ENCODE measurements at regions not wholly inside any gene's neighbourhood (a gene's known extent, or its start where the extent isn't known, plus 50 kb on each side); places are given as distances from the start of the nearest gene placed in this dataset.

DNA sequence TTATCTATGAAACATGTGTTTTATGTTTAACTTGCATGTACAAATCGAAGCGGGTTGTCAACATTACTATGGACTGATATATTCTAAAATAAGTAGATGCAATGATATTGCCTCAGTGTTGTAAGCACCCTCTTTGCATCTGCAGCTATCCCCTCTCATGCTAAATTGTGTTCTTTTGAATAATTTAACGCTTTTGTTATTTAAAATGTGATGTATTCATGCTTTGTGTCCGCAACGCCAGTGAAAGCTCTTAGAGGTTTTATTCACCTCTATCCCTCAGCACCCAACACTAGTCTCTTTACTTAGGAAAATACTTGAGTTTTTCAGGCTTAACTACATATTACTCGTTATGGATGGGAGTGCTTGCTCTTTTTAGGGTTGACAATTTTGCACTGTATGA, 173.7 kb upstream of the ID4 start:
- TF ChIP-seq EZH2 (optimal IDR thresholded peaks at IDR 0.05; ENCODE audit: low read depth, low read length) (no peak), EZH2phosphoT487 (IDR thresholded peaks at IDR 0.05; ENCODE audit: low read length) (no peak)
- TF ChIP-seq, protein P1, sequence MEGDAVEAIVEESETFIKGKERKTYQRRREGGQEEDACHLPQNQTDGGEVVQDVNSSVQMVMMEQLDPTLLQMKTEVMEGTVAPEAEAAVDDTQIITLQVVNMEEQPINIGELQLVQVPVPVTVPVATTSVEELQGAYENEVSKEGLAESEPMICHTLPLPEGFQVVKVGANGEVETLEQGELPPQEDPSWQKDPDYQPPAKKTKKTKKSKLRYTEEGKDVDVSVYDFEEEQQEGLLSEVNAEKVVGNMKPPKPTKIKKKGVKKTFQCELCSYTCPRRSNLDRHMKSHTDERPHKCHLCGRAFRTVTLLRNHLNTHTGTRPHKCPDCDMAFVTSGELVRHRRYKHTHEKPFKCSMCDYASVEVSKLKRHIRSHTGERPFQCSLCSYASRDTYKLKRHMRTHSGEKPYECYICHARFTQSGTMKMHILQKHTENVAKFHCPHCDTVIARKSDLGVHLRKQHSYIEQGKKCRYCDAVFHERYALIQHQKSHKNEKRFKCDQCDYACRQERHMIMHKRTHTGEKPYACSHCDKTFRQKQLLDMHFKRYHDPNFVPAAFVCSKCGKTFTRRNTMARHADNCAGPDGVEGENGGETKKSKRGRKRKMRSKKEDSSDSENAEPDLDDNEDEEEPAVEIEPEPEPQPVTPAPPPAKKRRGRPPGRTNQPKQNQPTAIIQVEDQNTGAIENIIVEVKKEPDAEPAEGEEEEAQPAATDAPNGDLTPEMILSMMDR (IDR thresholded peaks at IDR 0.05; ENCODE audit: low read length): no peak
- Histone ChIP-seq H3K9ac (ENCODE audit: low read length) (no peak overlapping the region), H3K4me1 (ENCODE audit: low read length) (no peaks in the 10 kb centered on the region), H2AFZ (ENCODE audit: low read length) (no peak overlapping the region), H3K9me2 (replicated peaks; ENCODE audit: insufficient read depth, low read length) (no peaks in the 10 kb centered on the region), H3K27ac (ENCODE audit: low read length) (no peak overlapping the region), H3K36me3 (replicated peaks; ENCODE audit: insufficient read depth, low read length) (no peaks in the 10 kb centered on the region), H3K4me3 (ENCODE audit: low read length) (no peak overlapping the region), H4K20me1 (ENCODE audit: insufficient read depth, low read length) (no peaks in the 10 kb centered on the region), H3K79me2 (ENCODE audit: low read length) (no peaks in the 10 kb centered on the region), H3K9me3 (replicated peaks; ENCODE audit: insufficient read depth, low read length) (no peaks in the 10 kb centered on the region), H3K4me2 (ENCODE audit: low read depth, low read length) (no peak overlapping the region), H3F3A (ENCODE audit: insufficient read depth, low read length) (no peaks in the 10 kb centered on the region), H3K27me3 (replicated peaks; ENCODE audit: insufficient read depth, low read length) (no peaks in the 10 kb centered on the region)
- DNase-seq: no peak

DNA sequence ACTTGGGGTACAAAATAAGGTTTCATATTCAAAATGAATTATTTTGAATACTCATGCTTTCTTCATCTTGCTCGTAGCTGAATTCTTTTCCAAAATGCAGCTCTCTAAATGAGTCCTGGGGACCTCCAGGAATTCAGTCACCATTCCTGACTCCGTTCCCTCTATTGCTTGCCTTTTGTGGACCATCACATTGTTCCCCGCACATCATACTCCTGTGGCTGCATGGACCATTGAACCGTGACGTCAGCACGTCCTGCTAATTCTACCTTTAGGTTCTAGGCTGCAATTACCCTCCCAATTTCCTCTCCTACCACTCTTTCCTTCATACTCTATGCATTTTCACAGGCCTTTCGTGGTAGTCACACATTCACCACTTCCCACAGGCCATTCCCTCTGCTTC, 173.1 kb upstream of the ID4 start:
- Histone ChIP-seq H3K9me2 (replicated peaks; ENCODE audit: insufficient read depth, low read length) (no peaks in the 10 kb centered on the region), H4K20me1 (ENCODE audit: insufficient read depth, low read length) (no peaks in the 10 kb centered on the region), H3K4me3 (ENCODE audit: low read length) (no peak overlapping the region), H3F3A (ENCODE audit: insufficient read depth, low read length) (no peaks in the 10 kb centered on the region), H3K4me2 (ENCODE audit: low read depth, low read length) (no peak overlapping the region), H3K27me3 (replicated peaks; ENCODE audit: insufficient read depth, low read length) (no peaks in the 10 kb centered on the region), H3K79me2 (ENCODE audit: low read length) (no peaks in the 10 kb centered on the region), H3K9me3 (replicated peaks; ENCODE audit: insufficient read depth, low read length) (no peaks in the 10 kb centered on the region), H2AFZ (ENCODE audit: low read length) (no peak overlapping the region), H3K4me1 (ENCODE audit: low read length) (no peaks in the 10 kb centered on the region), H3K27ac (ENCODE audit: low read length) (no peak overlapping the region), H3K36me3 (replicated peaks; ENCODE audit: insufficient read depth, low read length) (no peaks in the 10 kb centered on the region), H3K9ac (ENCODE audit: low read length) (no peak overlapping the region)
- DNase-seq: no peak
- no peak for TF ChIP-seq EZH2phosphoT487 (IDR thresholded peaks at IDR 0.05; ENCODE audit: low read length)
- no peak for TF ChIP-seq EZH2 (optimal IDR thresholded peaks at IDR 0.05; ENCODE audit: low read depth, low read length)
- TF ChIP-seq, protein P1 (IDR thresholded peaks at IDR 0.05; ENCODE audit: low read length): no peak

GRCh38 chr6:19664878-19665612, 172.1 kb upstream of the ID4 start:
- no peak for DNase-seq
- no peaks in the 10 kb centered on the region for H4K20me1 ChIP-seq (ENCODE audit: insufficient read depth, low read length)
- no peaks in the 10 kb centered on the region for H3K36me3 ChIP-seq (replicated peaks; ENCODE audit: insufficient read depth, low read length)
- H3F3A ChIP-seq (ENCODE audit: insufficient read depth, low read length): no peaks in the 10 kb centered on the region
- no peak for TF ChIP-seq EZH2 (optimal IDR thresholded peaks at IDR 0.05; ENCODE audit: low read depth, low read length)
- TF ChIP-seq EZH2phosphoT487 (IDR thresholded peaks at IDR 0.05; ENCODE audit: low read length): no peak
- TF ChIP-seq, protein P1 (IDR thresholded peaks at IDR 0.05; ENCODE audit: low read length): no peak
- no peaks in the 10 kb centered on the region for H3K79me2 ChIP-seq (ENCODE audit: low read length)
- no peak overlapping the region for H2AFZ ChIP-seq (ENCODE audit: low read length)
- no peak overlapping the region for H3K4me2 ChIP-seq (ENCODE audit: low read depth, low read length)
- no peaks in the 10 kb centered on the region for H3K9me2 ChIP-seq (replicated peaks; ENCODE audit: insufficient read depth, low read length)
- no peaks in the 10 kb centered on the region for H3K9me3 ChIP-seq (replicated peaks; ENCODE audit: insufficient read depth, low read length)
- H3K4me1 ChIP-seq (ENCODE audit: low read length): no peaks in the 10 kb centered on the region
- no peak overlapping the region for H3K9ac ChIP-seq (ENCODE audit: low read length)
- no peaks in the 10 kb centered on the region for H3K27me3 ChIP-seq (replicated peaks; ENCODE audit: insufficient read depth, low read length)
- no peak overlapping the region for H3K27ac ChIP-seq (ENCODE audit: low read length)
- H3K4me3 ChIP-seq (ENCODE audit: low read length): no peak overlapping the region

Data from MM.1S (cell line).